K562 (cell line): ENCODE measurements at regions not wholly inside any gene's neighbourhood (a gene's known extent, or its start where the extent isn't known, plus 50 kb on each side); places are given as distances from the start of the nearest gene placed in this dataset.
"Not testable (repeated sequence)": the region's sequence is repeated elsewhere in the genome, so short reads cannot be mapped to it uniquely, and the experiment has no call there.

Experiments used
- ATAC-seq: fragments of 200-7000 bp; cut with Tn5 transposase; 3 replicates; pipeline ENCODE4 v1.9.1; 2020; ENCODE audit warnings: moderate library complexity
- BruUV-seq: library from RNA; stranded (reverse); fragments of 400-500 nt; replicated peaks from 2 replicates; lab custom pipeline; 2021; lab: Mats Ljungman, UMichigan
- CTCF ChIA-PET: fragments of 300-600 bp; formaldehyde crosslinking; extraction: SDS; loops from one replicate; lab custom pipeline; 2021; ENCODE audit warnings: low intra/inter-chr PET ratio; lab: Yijun Ruan, JAX
- POLR2A ChIA-PET: fragments of 300-600, 350-650 bp; sonication (Branson Sonifier 250); formaldehyde crosslinking; extraction: SDS; loops from one replicate; lab custom pipeline; 2021; ENCODE audit warnings: antibody characterized with exemption, inconsistent platforms; lab: Yijun Ruan, JAX
- DNase-seq, 4 experiments: peaks; one replicate each; pipeline versions ENCODE4 v3.0.0 to v3.0.0-alpha.2; 2011 to 2018; ENCODE audit warnings: low spot score in 3 of 4, mixed read lengths in 3 of 4; ENCODE audit errors: extremely low read depth in 1 of 4
- FAIRE-seq: peaks from 2 replicates; lab custom pipeline; 2011; peaks lifted over from hg19 to GRCh38; lab: Jason Lieb, UNC
- H2AFZ ChIP-seq: 2 replicates; pipeline ENCODE4 v1.6.0; 2011; ENCODE audit warnings: low read depth, low read length, control low read depth, inconsistent platforms
- H3K27ac ChIP-seq: fragments of 200-600 bp; 3 replicates; pipeline ENCODE4 v1.8.0; 2011; ENCODE audit warnings: low read depth, mild to moderate bottlenecking, control low read depth, inconsistent platforms, low read length, moderate library complexity, mixed read lengths; ENCODE audit errors: extremely low read depth
- H3K27me3 ChIP-seq, 2 experiments: fragments of 300-600 bp in 1 of 2; 2 replicates in 1 of 2; 3 replicates in 1 of 2; pipeline versions ENCODE4 v1.6.0 to v1.8.0; 2011; ENCODE audit warnings: inconsistent platforms in 2 of 2, low read length in 2 of 2, mild to moderate bottlenecking in 1 of 2, mixed read lengths in 1 of 2, moderate library complexity in 1 of 2; ENCODE audit not compliant: control insufficient read depth in 2 of 2, insufficient read depth in 2 of 2
- H3K36me3 ChIP-seq: fragments of 300-600 bp; 3 replicates; pipeline ENCODE4 v1.8.0; 2011; ENCODE audit warnings: mild to moderate bottlenecking, low read length, inconsistent platforms; ENCODE audit not compliant: control insufficient read depth, insufficient read depth
- H3K4me1 ChIP-seq, 2 experiments: fragments of 200-600 bp in 1 of 2; replicated peaks in 1 of 2; 2 replicates in 1 of 2; 3 replicates in 1 of 2; pipeline versions ENCODE4 v1.5.1 to v1.8.0; 2011; ENCODE audit warnings: inconsistent platforms in 2 of 2, low read length in 2 of 2, mild to moderate bottlenecking in 1 of 2, mixed read lengths in 1 of 2, moderate library complexity in 1 of 2; ENCODE audit not compliant: control insufficient read depth in 2 of 2, insufficient read depth in 2 of 2
- H3K4me2 ChIP-seq: 2 replicates; pipeline ENCODE4 v1.6.1; 2011; ENCODE audit warnings: low read length, control low read depth, inconsistent platforms, mixed read lengths; ENCODE audit not compliant: insufficient read depth
- H3K4me3 ChIP-seq: fragments of 200-600 bp; sonication (generic), shearing (Covaris generic); 2 replicates; pipeline ENCODE4 v1.5.1; 2016; ENCODE audit warnings: control low read depth, inconsistent platforms
- H3K79me2 ChIP-seq: fragments of 200-600 bp; 3 replicates; pipeline ENCODE4 v1.8.0; 2011; ENCODE audit warnings: low read length, inconsistent platforms; ENCODE audit not compliant: control insufficient read depth, insufficient read depth
- H3K9ac ChIP-seq, 2 experiments: 2 replicates each; pipeline versions ENCODE4 v1.6.0 to v1.6.1; 2011; ENCODE audit warnings: low read depth in 2 of 2, low read length in 2 of 2, control low read depth in 1 of 2, inconsistent platforms in 1 of 2, mild to moderate bottlenecking in 1 of 2, mixed read lengths in 1 of 2; ENCODE audit not compliant: insufficient read depth in 1 of 2
- H3K9me1 ChIP-seq: one replicate; pipeline ENCODE4 v1.6.0; 2011; ENCODE audit warnings: inconsistent platforms, mild to moderate bottlenecking, low read length, moderate library complexity; ENCODE audit not compliant: control insufficient read depth, insufficient read depth
- H3K9me3 ChIP-seq: replicated peaks from 2 replicates; pipeline ENCODE4 v1.5.1; 2011; ENCODE audit warnings: low read depth, low read length, inconsistent platforms; ENCODE audit not compliant: control insufficient read depth, insufficient read depth
- H4K20me1 ChIP-seq: replicated peaks from 2 replicates; pipeline ENCODE4 v1.6.1; 2011; ENCODE audit warnings: low read length, inconsistent platforms, mixed read lengths; ENCODE audit not compliant: control insufficient read depth, insufficient read depth
- HEY1 ChIP-seq: fragments of 250-450 bp; sonication (Bioruptor Pico); IDR thresholded peaks from 2 replicates; pipeline ENCODE4 v1.5.0; 2020; ENCODE audit warnings: mild to moderate bottlenecking, moderate library complexity, borderline replicate concordance
- HMG20B ChIP-seq: fragments of 250-450 bp; sonication (Bioruptor Pico); IDR thresholded peaks from 2 replicates; pipeline ENCODE4 v1.5.0; 2021; ENCODE audit warnings: mild to moderate bottlenecking
- L3MBTL2 ChIP-seq: fragments of 450-650 bp; IDR thresholded peaks from 2 replicates; pipeline ENCODE4 v1.6.1; 2016; ENCODE audit warnings: mild to moderate bottlenecking, moderate library complexity
- MED1 ChIP-seq: sonication (generic); formaldehyde crosslinking; IDR thresholded peaks from 2 replicates; pipeline ENCODE4 v1.8.1; 2023; ENCODE audit warnings: missing genetic modification reagents, borderline replicate concordance
- ZNF431 ChIP-seq: sonication (generic); formaldehyde crosslinking; IDR thresholded peaks from 2 replicates; pipeline ENCODE4 v1.8.0; 2022; ENCODE audit warnings: mild to moderate bottlenecking, missing genetic modification reagents
- WGBS: fragments of 100-300 bp; shearing (Covaris generic); methylation state at CpG from one replicate; pipeline ENCODE4 v1.1.6; 2016; ENCODE audit warnings: low coverage, mixed read lengths; ENCODE audit not compliant: insufficient coverage; ENCODE audit errors: missing lambda C conversion rate; 5-methylcytosine and 5-hydroxymethylcytosine counted together
- in situ Hi-C: fragments of 300-500 bp; cut with MboI; formaldehyde crosslinking; loops from 4 replicates; pipeline ENCODE4 v1.15.0; 2018; ENCODE audit warnings: inconsistent platforms, mixed read lengths
- intact Hi-C: fragments of 100-400 bp; cut with micrococcal nuclease; formaldehyde crosslinking; loops from 2 replicates; pipeline ENCODE4 v1.14.2; 2022
- TF ChIP-seq, protein P1 (sequence below): sonication (generic); IDR thresholded peaks from 2 replicates; pipeline ENCODE4 v1.6.1; 2016

- Histone ChIP-seq H2AFZ (no peak overlapping the region), H3K27me3 (no peaks in the 10 kb centered on the region), H3K79me2 (no peaks in the 10 kb centered on the region), H3K36me3 (no peaks in the 10 kb centered on the region), H3K27ac (no peak overlapping the region), H3K9me1 (no peaks in the 10 kb centered on the region), H3K4me3 (no peak overlapping the region), H3K9me3 (no peaks in the 10 kb centered on the region), H3K9ac (no peak overlapping the region), H4K20me1 (no peaks in the 10 kb centered on the region), H3K4me1 (no peaks in the 10 kb centered on the region; a peak in 1 of 5 replicates), H3K4me2 (no peak overlapping the region)
- ATAC-seq: no peak
- no TSS peak for BruUV-seq
- CTCF ChIA-PET: no interaction called here
- no peak for DNase-seq
- in situ Hi-C loops (no loop called here), intact Hi-C loops (no loop called here)
- 0% methylated on average over 1 of the region's 1 CpG for WGBS
- POLR2A ChIA-PET: interaction anchor here (0.6 kb wide), 1 partner anchor 12 kb away, joined by 3 read pairs; no protein-coding TSS in a partner anchor
- TF ChIP-seq HEY1 (CRISPR knock-in tag) (no peak), MED1 (CRISPR knock-in tag) (no peak), HMG20B (no peak), L3MBTL2 (no peak)
- TF ChIP-seq, protein P1, sequence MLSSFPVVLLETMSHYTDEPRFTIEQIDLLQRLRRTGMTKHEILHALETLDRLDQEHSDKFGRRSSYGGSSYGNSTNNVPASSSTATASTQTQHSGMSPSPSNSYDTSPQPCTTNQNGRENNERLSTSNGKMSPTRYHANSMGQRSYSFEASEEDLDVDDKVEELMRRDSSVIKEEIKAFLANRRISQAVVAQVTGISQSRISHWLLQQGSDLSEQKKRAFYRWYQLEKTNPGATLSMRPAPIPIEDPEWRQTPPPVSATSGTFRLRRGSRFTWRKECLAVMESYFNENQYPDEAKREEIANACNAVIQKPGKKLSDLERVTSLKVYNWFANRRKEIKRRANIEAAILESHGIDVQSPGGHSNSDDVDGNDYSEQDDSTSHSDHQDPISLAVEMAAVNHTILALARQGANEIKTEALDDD: no peak
- FAIRE-seq: no peak
Measured at GRCh38 chr12:89151536-89151935, 200.8 kb downstream of the DUSP6 start.

GRCh38 chr12:89150789-89151188 lies 201.5 kb downstream of the DUSP6 start:
- H3K9ac ChIP-seq, H2AFZ ChIP-seq, FAIRE-seq, H3K9me1 ChIP-seq, intact Hi-C loops, in situ Hi-C loops, H3K27me3 ChIP-seq, H3K4me3 ChIP-seq, H3K4me1 ChIP-seq, H3K27ac ChIP-seq, H3K79me2 ChIP-seq, H3K36me3 ChIP-seq, H3K4me2 ChIP-seq, H4K20me1 ChIP-seq, BruUV-seq, DNase-seq, CTCF ChIA-PET, ATAC-seq, H3K9me3 ChIP-seq: not testable (repeated sequence)
- 8% methylated on average over 3 of the region's 3 CpGs for WGBS
- peak; percentile 98 for TF ChIP-seq ZNF431
- POLR2A ChIA-PET: interaction anchor here (0.6 kb wide), 1 partner anchor 11 kb away, joined by 3 read pairs; no protein-coding TSS in a partner anchor
